ENCODE measurements at regions not wholly inside any gene's neighbourhood (a gene's known extent, or its start where the extent isn't known, plus 50 kb on each side); places are given as distances from the start of the nearest gene placed in this dataset.

DNA sequence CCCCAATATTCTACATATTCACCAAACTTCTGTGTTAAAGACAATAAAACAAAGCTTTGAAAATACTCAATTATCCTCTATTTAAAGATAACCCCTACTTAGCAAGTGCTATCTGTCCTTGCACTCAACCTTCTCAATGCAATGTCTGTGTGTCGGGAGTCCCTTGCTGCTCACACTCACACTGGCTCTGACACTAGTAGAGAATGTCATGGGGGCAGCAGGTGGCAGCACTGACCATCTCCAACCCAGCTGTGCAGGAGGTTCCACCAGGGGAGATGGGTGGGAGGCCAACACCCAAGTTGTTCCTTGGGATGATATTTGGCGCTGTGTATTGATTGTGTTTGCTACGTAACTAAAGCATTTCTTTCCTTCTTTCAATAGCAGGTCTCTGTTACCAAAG, 59.4 kb upstream of the SIMC1 start:
- Histone ChIP-seq H3K27ac (no peak overlapping the region), H3K4me3 (no peak overlapping the region)
- DNase-seq (ENCODE audit: low spot score) = no peak
- no peak for TF ChIP-seq CTCF (IDR thresholded peaks at IDR 0.05)

DNA sequence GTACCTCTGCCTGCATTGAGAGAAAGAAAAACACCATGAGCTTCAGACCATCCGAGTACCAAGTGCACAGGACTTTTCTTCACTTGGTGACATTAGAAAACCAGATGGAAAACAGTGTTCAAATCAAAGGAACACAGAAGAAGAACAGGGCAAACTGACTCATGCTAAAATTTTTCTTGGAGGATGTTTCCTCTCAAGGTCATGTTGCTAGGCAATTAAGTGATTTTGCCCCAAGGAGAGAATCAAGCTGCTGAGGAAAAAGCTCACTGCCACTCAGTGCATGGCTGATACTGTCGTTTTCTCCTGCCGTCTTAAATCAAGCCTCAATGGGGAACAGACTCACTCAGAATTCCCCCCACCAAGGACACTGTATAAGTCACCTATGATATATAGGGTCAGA, 57.9 kb upstream of the SIMC1 start:
- Histone ChIP-seq H3K4me3 (no peak overlapping the region), H3K27ac (no peak overlapping the region)
- TF ChIP-seq CTCF (IDR thresholded peaks at IDR 0.05) = no peak
- DNase-seq (ENCODE audit: low spot score) = no peak

DNA sequence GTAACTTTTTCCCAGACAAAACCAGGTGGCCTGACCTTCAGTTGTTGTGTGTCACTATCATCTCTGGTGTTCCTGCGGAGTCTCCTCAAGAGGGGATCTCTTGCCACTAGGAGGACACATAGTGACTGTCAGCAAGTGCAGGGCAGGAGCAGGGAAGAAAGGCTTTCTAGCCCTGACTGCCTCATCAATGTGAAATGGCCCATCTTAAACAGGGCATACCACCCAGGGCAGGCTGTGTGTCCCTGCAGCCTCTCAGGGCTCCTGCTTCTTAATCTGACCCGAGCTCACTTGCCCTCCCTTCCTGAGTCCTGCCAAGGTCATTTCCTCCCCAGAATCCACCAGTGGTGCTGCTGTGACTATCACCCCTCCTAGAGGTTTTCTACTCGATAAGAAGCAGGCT, 57.4 kb upstream of the SIMC1 start:
- DNase-seq (ENCODE audit: low spot score) = no peak
- TF ChIP-seq CTCF (IDR thresholded peaks at IDR 0.05) = no peak
- no peak overlapping the region for H3K4me3 ChIP-seq
- H3K27ac ChIP-seq = no peak overlapping the region

GRCh38 chr5:176181271-176181855, 56.9 kb upstream of the SIMC1 start:
- no peak for TF ChIP-seq CTCF (IDR thresholded peaks at IDR 0.05)
- Histone ChIP-seq H3K27ac (no peak overlapping the region), H3K4me3 (no peak overlapping the region)
- no peak for DNase-seq (ENCODE audit: low spot score)

GRCh38 chr5:176183321-176184074, 54.7 kb upstream of the SIMC1 start:
- no peak overlapping the region for H3K4me3 ChIP-seq
- DNase-seq (ENCODE audit: low spot score) = no peak
- no peak for TF ChIP-seq CTCF (IDR thresholded peaks at IDR 0.05)
- H3K27ac ChIP-seq = no peak overlapping the region

DNA sequence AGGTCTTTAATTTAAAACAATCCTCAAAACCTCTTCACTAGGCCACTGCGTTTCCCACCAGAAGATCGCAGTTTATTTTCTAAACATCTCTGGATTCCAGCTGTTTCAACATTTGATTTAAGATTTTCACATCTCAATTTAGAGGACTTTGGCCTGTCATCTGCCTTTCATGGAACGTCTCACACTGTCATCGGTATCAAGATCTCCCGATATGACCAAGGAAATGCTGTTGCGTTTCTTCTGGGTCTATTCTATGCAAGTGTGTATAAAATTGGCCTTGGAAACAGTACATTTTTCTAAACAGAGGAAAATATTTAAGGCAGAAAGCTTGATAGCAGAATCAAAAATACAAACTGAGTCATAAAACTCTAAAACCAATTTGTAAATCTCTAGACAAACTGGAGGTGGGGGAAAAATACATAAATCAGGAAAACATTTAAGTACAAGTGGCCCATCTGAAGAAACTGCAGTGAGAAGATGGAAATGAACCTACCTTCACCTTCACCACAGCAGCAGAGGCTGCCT, 53.6 kb upstream of the SIMC1 start:
- Histone ChIP-seq H3K4me3 (no peak overlapping the region), H3K27ac (no peak overlapping the region)
- no peak for DNase-seq (ENCODE audit: low spot score)
- no peak for TF ChIP-seq CTCF (IDR thresholded peaks at IDR 0.05)
